HG03066 (cell line): ENCODE measurements at regions not wholly inside any gene's neighbourhood (a gene's known extent, or its start where the extent isn't known, plus 50 kb on each side); places are given as distances from the start of the nearest gene placed in this dataset.
"Not testable (repeated sequence)": the region's sequence is repeated elsewhere in the genome, so short reads cannot be mapped to it uniquely, and the experiment has no call there.

Experiments used
- ATAC-seq: cut with Tn5 transposase; IDR thresholded peaks from one replicate; pipeline ENCODE4 v1.9.1; 2021; ENCODE audit warnings: low read depth; ENCODE audit not compliant: unreplicated experiment

- no peak for ATAC-seq
Observed at GRCh38 chr2:150222379-150222778, 265.1 kb downstream of the RND3 start.

GRCh38 chr2:150219861-150220260 is 267.6 kb downstream of the RND3 start:
- no peak for ATAC-seq

- no peak for ATAC-seq
Observed at GRCh38 chr2:150215041-150215440, 272.4 kb downstream of the RND3 start.

GRCh38 chr2:150214626-150215025 is 272.8 kb downstream of the RND3 start:
- no peak for ATAC-seq

GRCh38 chr2:150212722-150213171 is 274.7 kb downstream of the RND3 start:
- ATAC-seq: no peak

GRCh38 chr2:150211164-150211631 is 276.3 kb downstream of the RND3 start:
- ATAC-seq: no peak

- no peak for ATAC-seq
Observed at GRCh38 chr2:150209746-150210145, 277.7 kb downstream of the RND3 start.

- no peak for ATAC-seq
Observed at GRCh38 chr2:150208689-150209088, 278.8 kb downstream of the RND3 start.

- ATAC-seq: no peak
Observed at GRCh38 chr2:150207979-150208378, 279.5 kb downstream of the RND3 start.

GRCh38 chr2:150204451-150204850 is 283.0 kb downstream of the RND3 start:
- no peak for ATAC-seq

- ATAC-seq: not testable (repeated sequence)
Observed at GRCh38 chr2:150194816-150195215, 292.7 kb downstream of the RND3 start.

- ATAC-seq: no peak
Observed at GRCh38 chr2:150192701-150193100, 294.8 kb downstream of the RND3 start.

- no peak for ATAC-seq
Observed at GRCh38 chr2:150191349-150191748, 296.1 kb downstream of the RND3 start.

GRCh38 chr2:150190546-150190945 is 296.9 kb downstream of the RND3 start:
- ATAC-seq: no peak

- no peak for ATAC-seq
Observed at GRCh38 chr2:150188800-150189199, 298.7 kb downstream of the RND3 start.

- no peak for ATAC-seq
Observed at GRCh38 chr2:150188177-150188576, 299.3 kb downstream of the RND3 start.

- no peak for ATAC-seq
Observed at GRCh38 chr2:150182566-150183235, 304.8 kb downstream of the RND3 start.

- no peak for ATAC-seq
Observed at GRCh38 chr2:150178591-150178990, 308.9 kb downstream of the RND3 start.

GRCh38 chr2:150174971-150175421 is 312.5 kb downstream of the RND3 start:
- no peak for ATAC-seq

GRCh38 chr2:150174056-150174805 is 313.2 kb downstream of the RND3 start:
- no peak for ATAC-seq

GRCh38 chr2:150171065-150171548 is 316.4 kb downstream of the RND3 start:
- ATAC-seq: no peak

- no peak for ATAC-seq
Observed at GRCh38 chr2:150169237-150169629, 318.2 kb downstream of the RND3 start.
